Tibial artery (tissue), 4 donors: ENCODE measurements at regions not wholly inside any gene's neighbourhood (a gene's known extent, or its start where the extent isn't known, plus 50 kb on each side); places are given as distances from the start of the nearest gene placed in this dataset.

Source experiments
- DNase-seq, 2 donors: peaks; one replicate each; pipeline ENCODE4 v3.0.0-alpha.2; 2019
- H3K27ac ChIP-seq, 2 donors: fragments of 200-600 bp; sonication (generic) in 1 of 2; 1 replicate in 1 of 2; 2 replicates in 1 of 2; pipeline ENCODE4 v1.5.1; 2018 to 2019; ENCODE audit warnings: mild to moderate bottlenecking in 1 of 2
- H3K27me3 ChIP-seq, 2 donors: fragments of 200-600 bp; sonication (generic) in 1 of 2; one replicate each; pipeline versions ENCODE4 v1.5.1 to v1.6.0; 2016 to 2019
- H3K36me3 ChIP-seq, 3 donors: fragments of 200-600 bp; sonication (generic) in 2 of 3; one replicate each; pipeline ENCODE4 v1.5.1; 2016 to 2019; ENCODE audit warnings: mild to moderate bottlenecking in 2 of 3
- H3K4me1 ChIP-seq, 4 donors: fragments of 200-600 bp; sonication (generic) in 2 of 4; 1 replicate in 3 of 4; 2 replicates in 1 of 4; pipeline ENCODE4 v1.5.1; 2016 to 2019
- H3K4me3 ChIP-seq, 2 donors: fragments of 200-600 bp; sonication (generic) in 1 of 2; 1 replicate in 1 of 2; 2 replicates in 1 of 2; pipeline ENCODE4 v1.5.1; 2018 to 2019; ENCODE audit warnings: mild to moderate bottlenecking in 2 of 2
- H3K9me3 ChIP-seq, 3 donors: fragments of 200-600 bp; sonication (generic) in 1 of 3; one replicate each; pipeline ENCODE4 v1.5.1; 2016 to 2019
- CTCF ChIP-seq, 2 experiments: fragments of 200-600 bp in 1 of 2; fragments of 450-650 bp in 1 of 2; IDR thresholded peaks; one replicate each; pipeline ENCODE4 v1.5.1; 2017 to 2019; ENCODE audit warnings: antibody characterized with exemption in 2 of 2, mild to moderate bottlenecking in 1 of 2, moderate library complexity in 1 of 2
- intact Hi-C: fragments of 100-400 bp; cut with DNase I; formaldehyde crosslinking; loops from one replicate; pipeline ENCODE4 v1.15.0; 2023; ENCODE audit warnings: low total_unique reads

DNA sequence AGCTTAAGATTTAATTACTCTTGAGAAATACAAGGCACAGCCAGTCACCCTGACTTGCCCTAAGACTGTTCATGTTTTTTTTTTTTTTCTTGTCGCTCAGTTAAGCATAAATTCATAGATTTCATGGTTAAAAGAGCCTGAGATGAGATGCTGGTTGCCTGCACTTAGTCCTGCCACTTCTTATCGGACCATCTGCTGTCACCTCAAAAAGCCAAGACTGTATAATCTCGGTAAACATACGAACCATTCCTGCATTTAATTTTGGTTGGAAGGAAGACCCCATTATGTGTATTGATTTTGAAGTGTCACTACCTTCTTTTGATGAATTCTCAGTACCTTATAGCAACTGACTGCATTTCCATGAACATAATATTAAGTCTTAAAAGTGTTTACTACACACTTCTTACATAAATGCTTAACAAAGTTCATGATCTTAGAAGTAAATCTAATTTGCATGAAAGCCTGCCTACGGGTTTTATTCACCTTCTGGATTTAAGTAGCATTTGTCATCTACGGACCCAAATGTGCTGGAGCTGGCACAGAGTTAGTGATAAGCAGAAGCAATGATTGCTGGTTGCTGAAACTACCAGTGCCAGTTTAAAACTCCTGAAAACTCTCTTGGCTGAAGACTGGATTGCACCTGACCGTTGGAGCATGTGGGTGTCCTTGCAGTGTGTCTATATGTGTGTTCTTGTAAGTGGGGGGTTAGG lies 843.4 kb downstream of the TMEM182 start:
- DNase-seq, result no peak
- Histone ChIP-seq H3K4me3 (no peak overlapping the region), H3K36me3 (no peaks in the 10 kb centered on the region), H3K27me3 (no peaks in the 10 kb centered on the region), H3K9me3 (no peaks in the 10 kb centered on the region), H3K27ac (no peak overlapping the region), H3K4me1 (no peaks in the 10 kb centered on the region)
- intact Hi-C loops, result no loop called here
- no peak for TF ChIP-seq CTCF (IDR thresholded peaks at IDR 0.05)

DNA sequence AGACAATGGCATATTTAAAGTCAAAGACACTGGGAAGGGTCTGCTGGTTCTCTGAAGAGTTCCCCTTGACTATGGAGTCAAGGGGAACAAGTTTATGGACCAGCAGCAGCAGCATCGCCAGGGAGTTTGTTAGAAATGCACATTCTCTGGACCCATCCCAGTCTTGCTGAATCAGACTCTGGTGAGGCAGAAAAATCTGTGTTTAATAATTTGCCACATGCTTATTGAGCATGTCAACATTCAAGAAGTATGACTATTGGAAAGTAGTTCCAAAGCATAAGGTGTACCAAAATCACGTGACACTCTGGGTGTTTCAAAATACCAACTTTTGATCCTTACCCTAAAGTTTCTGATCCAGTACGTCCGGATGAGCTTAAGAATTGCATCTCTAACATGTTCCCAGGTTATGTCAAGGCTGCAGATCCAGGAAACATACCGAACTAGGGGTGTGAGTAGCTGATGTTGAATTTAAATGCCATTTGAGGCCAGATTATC lies 853.8 kb downstream of the TMEM182 start:
- TF ChIP-seq CTCF (IDR thresholded peaks at IDR 0.05), result no peak
- intact Hi-C loops, result no loop called here
- Histone ChIP-seq H3K27ac (no peak overlapping the region), H3K9me3 (peaks cover 0 to 6% (median 3%) of the 10 kb centered on the region in 3 donors), H3K4me3 (no peak overlapping the region), H3K36me3 (no peaks in the 10 kb centered on the region), H3K27me3 (no peaks in the 10 kb centered on the region), H3K4me1 (no peaks in the 10 kb centered on the region)
- no peak for DNase-seq

DNA sequence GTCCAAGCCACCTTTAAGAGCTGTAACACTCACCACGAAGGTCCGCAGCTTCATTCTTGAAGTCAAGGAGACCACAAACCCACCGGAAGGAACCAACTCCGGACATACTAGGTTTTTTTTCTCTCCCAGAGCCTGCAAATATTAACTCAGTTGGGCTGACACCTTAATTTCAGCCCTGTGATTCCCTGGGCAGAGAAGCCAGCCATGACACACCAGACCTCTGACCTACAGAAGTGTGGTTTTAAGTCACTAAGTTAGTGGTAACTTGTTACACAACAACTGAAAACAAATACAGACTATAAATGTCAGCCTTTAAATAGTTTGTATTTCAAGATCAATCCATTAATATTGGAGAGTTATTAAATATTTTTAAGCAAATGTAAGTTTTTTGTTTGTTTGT lies 855.1 kb downstream of the TMEM182 start:
- no peak for DNase-seq
- intact Hi-C loops, result no loop called here

GRCh38 chr2:103618112-103618511 lies 856.3 kb downstream of the TMEM182 start:
- Histone ChIP-seq H3K4me3 (no peak overlapping the region), H3K9me3 (peaks cover 0 to 9% (median 6%) of the 10 kb centered on the region in 3 donors), H3K27me3 (no peaks in the 10 kb centered on the region), H3K4me1 (no peaks in the 10 kb centered on the region), H3K27ac (no peak overlapping the region), H3K36me3 (no peaks in the 10 kb centered on the region)
- no peak for TF ChIP-seq CTCF (IDR thresholded peaks at IDR 0.05)
- intact Hi-C loops, result no loop called here
- no peak for DNase-seq

More for the DNA sequence above, 855.1 kb downstream of the TMEM182 start:
- Histone ChIP-seq H3K9me3 (peaks cover 0 to 6% (median 5%) of the 10 kb centered on the region in 3 donors), H3K4me3 (no peak overlapping the region), H3K4me1 (no peaks in the 10 kb centered on the region), H3K27ac (no peak overlapping the region), H3K36me3 (no peaks in the 10 kb centered on the region), H3K27me3 (no peaks in the 10 kb centered on the region)
- TF ChIP-seq CTCF (IDR thresholded peaks at IDR 0.05), result no peak

- intact Hi-C loops, result no loop called here
- TF ChIP-seq CTCF (IDR thresholded peaks at IDR 0.05), result no peak
- no peaks in the 10 kb centered on the region for H3K9me3 ChIP-seq
These were observed 865.5 kb downstream of the TMEM182 start for GRCh38 chr2:103627301-103627700.

More at GRCh38 chr2:103627301-103627700, 865.5 kb downstream of the TMEM182 start:
- Histone ChIP-seq H3K36me3 (no peaks in the 10 kb centered on the region), H3K4me3 (no peak overlapping the region), H3K27me3 (no peaks in the 10 kb centered on the region), H3K4me1 (no peaks in the 10 kb centered on the region), H3K27ac (no peak overlapping the region)
- no peak for DNase-seq
